Thyroid gland (tissue), 4 donors: ENCODE measurements at regions not wholly inside any gene's neighbourhood (a gene's known extent, or its start where the extent isn't known, plus 50 kb on each side); places are given as distances from the start of the nearest gene placed in this dataset.

Experiments used
- DNase-seq, 2 donors: peaks; one replicate each; pipeline ENCODE4 v3.0.0-alpha.2; 2019
- H3K27ac ChIP-seq, 3 donors: fragments of 200-600 bp; sonication (generic); 1 replicate in 2 of 3; 2 replicates in 1 of 3; pipeline ENCODE4 v1.5.1; 2016 to 2019; ENCODE audit warnings: mild to moderate bottlenecking in 1 of 3, moderate library complexity in 1 of 3
- H3K27me3 ChIP-seq: fragments of 200-600 bp; sonication (generic); one replicate; pipeline ENCODE4 v1.5.1; 2019
- H3K36me3 ChIP-seq, 2 donors: fragments of 200-600 bp; sonication (generic); one replicate each; pipeline ENCODE4 v1.5.1; 2016 to 2019
- H3K4me1 ChIP-seq, 2 donors: fragments of 200-600 bp; sonication (generic); one replicate each; pipeline ENCODE4 v1.5.1; 2017 to 2019
- H3K4me3 ChIP-seq, 3 donors: fragments of 200-600 bp; sonication (generic); replicated peaks in 1 of 3; 1 replicate in 2 of 3; 2 replicates in 1 of 3; pipeline ENCODE4 v1.5.1; 2016; ENCODE audit warnings: mild to moderate bottlenecking in 1 of 3
- H3K9me3 ChIP-seq: fragments of 200-600 bp; sonication (generic); one replicate; pipeline ENCODE4 v1.5.1; 2017
- CTCF ChIP-seq, 6 experiments: fragments of 200-600 bp in 3 of 6; fragments of 450-650 bp in 3 of 6; sonication (generic) in 3 of 6; IDR thresholded peaks; one replicate each; pipeline ENCODE4 v1.5.1; 2016 to 2019; ENCODE audit warnings: antibody characterized with exemption in 6 of 6, mild to moderate bottlenecking in 2 of 6, inconsistent platforms in 1 of 6, moderate library complexity in 1 of 6
- POLR2A ChIP-seq, 2 donors: fragments of 450-650 bp; IDR thresholded peaks; one replicate each; pipeline ENCODE4 v1.6.1; 2017; ENCODE audit warnings: antibody characterized with exemption in 2 of 2, mild to moderate bottlenecking in 2 of 2, moderate library complexity in 1 of 2
- WGBS, 2 donors: methylation state at CpG; one replicate each; pipeline ENCODE4 v1.1.5; 2017; 5-methylcytosine and 5-hydroxymethylcytosine counted together
- intact Hi-C: fragments of 100-400 bp; cut with DNase I; formaldehyde crosslinking; loops from one replicate; pipeline ENCODE4 v1.15.1; 2023

GRCh38 chr12:127270193-127270592, 996.8 kb upstream of the TMEM132C start:
- Histone ChIP-seq H3K27ac (no peak overlapping the region), H3K36me3 (no peaks in the 10 kb centered on the region), H3K4me3 (no peak overlapping the region), H3K9me3 (no peaks in the 10 kb centered on the region), H3K4me1 (no peaks in the 10 kb centered on the region), H3K27me3 (no peaks in the 10 kb centered on the region)
- TF ChIP-seq CTCF (IDR thresholded peaks at IDR 0.05) = no peak
- no peak for TF ChIP-seq POLR2A (IDR thresholded peaks at IDR 0.05)
- no peak for DNase-seq
- intact Hi-C loops = no loop called here
- WGBS, 2 donors = 73 to 77% methylated on average over 3 of the region's 3 CpGs

DNA sequence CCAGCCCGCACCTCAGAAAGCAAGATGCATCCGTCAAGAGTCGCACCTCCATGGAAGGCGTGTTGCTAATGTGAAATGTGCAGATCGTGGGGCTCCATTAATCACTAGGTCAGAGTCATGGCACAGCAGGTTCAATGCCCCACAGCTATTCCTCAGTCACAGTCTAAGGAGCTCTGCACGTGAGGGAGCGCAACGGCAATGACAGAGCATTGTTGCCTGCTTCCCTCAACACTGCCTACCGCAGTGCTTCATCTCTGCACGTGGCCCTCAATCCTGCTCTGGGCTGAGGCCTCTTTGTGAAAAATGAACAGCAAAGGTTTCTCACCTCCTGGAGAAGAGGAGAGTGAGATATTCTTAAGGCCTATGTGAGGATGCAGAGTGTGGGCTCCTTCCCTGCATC, 995.2 kb upstream of the TMEM132C start:
- no peaks in the 10 kb centered on the region for H3K9me3 ChIP-seq
- no peaks in the 10 kb centered on the region for H3K27me3 ChIP-seq
- WGBS, 2 donors = 89 to 92% methylated on average over 10 of the region's 10 CpGs
- intact Hi-C loops = no loop called here
- TF ChIP-seq POLR2A (IDR thresholded peaks at IDR 0.05) = no peak
- no peak for TF ChIP-seq CTCF (IDR thresholded peaks at IDR 0.05)
- H3K27ac ChIP-seq = no peak overlapping the region
- no peaks in the 10 kb centered on the region for H3K36me3 ChIP-seq
- no peak for DNase-seq
- H3K4me3 ChIP-seq = no peak overlapping the region
- H3K4me1 ChIP-seq = no peaks in the 10 kb centered on the region

DNA sequence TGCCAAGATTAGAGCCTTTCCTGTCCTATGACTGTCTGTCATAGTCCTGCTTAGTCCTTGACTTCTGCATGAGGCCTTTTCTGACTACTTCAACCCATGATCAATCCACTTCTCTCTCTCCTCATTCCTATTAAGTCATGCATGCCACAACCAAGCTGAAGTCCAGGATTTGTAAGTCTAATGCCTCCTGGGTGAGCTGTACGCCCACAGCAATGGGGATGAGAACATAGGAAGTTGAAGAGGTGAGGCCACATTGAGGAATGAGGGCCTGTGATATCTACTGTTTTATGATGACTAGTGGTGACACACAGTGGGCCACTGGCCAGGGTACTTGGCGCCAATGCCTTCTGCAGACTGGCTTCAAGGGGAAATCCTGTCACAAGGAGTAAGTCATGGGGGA, 994.1 kb upstream of the TMEM132C start:
- 78 to 88% methylated on average over 2 of the region's 2 CpGs for WGBS, 2 donors
- Histone ChIP-seq H3K4me1 (no peaks in the 10 kb centered on the region), H3K9me3 (no peaks in the 10 kb centered on the region), H3K27ac (no peak overlapping the region), H3K36me3 (no peaks in the 10 kb centered on the region), H3K27me3 (no peaks in the 10 kb centered on the region), H3K4me3 (no peak overlapping the region)
- TF ChIP-seq POLR2A (IDR thresholded peaks at IDR 0.05) = no peak
- TF ChIP-seq CTCF (IDR thresholded peaks at IDR 0.05) = no peak
- intact Hi-C loops = no loop called here
- DNase-seq = no peak

DNA sequence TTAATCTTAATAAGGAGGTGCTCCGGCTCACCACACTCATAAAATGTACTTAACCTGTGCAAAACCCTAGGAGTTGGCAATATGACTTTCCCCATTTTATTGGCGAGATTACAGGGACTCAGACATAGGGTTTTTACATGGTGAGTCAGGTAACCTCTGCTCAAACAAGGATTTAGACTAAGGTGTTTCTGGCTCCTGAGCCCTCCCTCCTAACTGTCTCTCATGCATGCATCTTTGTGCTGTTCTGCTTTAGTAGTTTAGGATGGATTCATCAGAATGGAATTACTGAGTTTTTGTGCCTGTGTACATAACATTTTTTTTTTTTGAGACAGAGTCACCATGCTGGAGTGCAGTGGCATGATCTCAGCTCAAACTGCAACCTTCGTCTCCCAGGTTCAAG, 993.3 kb upstream of the TMEM132C start:
- no peak overlapping the region for H3K4me3 ChIP-seq
- H3K27me3 ChIP-seq = no peaks in the 10 kb centered on the region
- WGBS, 2 donors = 78 to 96% methylated on average over 3 of the region's 3 CpGs
- TF ChIP-seq CTCF (IDR thresholded peaks at IDR 0.05) (no peak), POLR2A (IDR thresholded peaks at IDR 0.05) (no peak)
- H3K36me3 ChIP-seq = no peaks in the 10 kb centered on the region
- DNase-seq = no peak
- H3K27ac ChIP-seq = no peak overlapping the region
- H3K9me3 ChIP-seq = no peaks in the 10 kb centered on the region
- no peaks in the 10 kb centered on the region for H3K4me1 ChIP-seq
- intact Hi-C loops = no loop called here

- Histone ChIP-seq H3K4me1 (no peaks in the 10 kb centered on the region), H3K36me3 (no peaks in the 10 kb centered on the region), H3K4me3 (no peak overlapping the region), H3K27me3 (no peaks in the 10 kb centered on the region), H3K27ac (no peak overlapping the region), H3K9me3 (no peaks in the 10 kb centered on the region)
- 87% methylated on average over 4 of the region's 4 CpGs for WGBS, 2 donors
- intact Hi-C loops = no loop called here
- no peak for DNase-seq
- TF ChIP-seq POLR2A (IDR thresholded peaks at IDR 0.05) (no peak), CTCF (IDR thresholded peaks at IDR 0.05) (no peak)
Observed at GRCh38 chr12:127275416-127275815, 991.6 kb upstream of the TMEM132C start.
